RKO (cell line): ENCODE measurements at regions not wholly inside any gene's neighbourhood (a gene's known extent, or its start where the extent isn't known, plus 50 kb on each side); places are given as distances from the start of the nearest gene placed in this dataset.

ENCODE experiments used
- DNase-seq: peaks from one replicate; pipeline ENCODE4 v3.0.0-alpha.2; 2016; ENCODE audit warnings: low spot score

- DNase-seq: no peak
Measured at GRCh38 chr18:10388373-10388772, 66.1 kb upstream of the APCDD1 start.

- no peak for DNase-seq
Measured at GRCh38 chr18:10391506-10391905, 62.9 kb upstream of the APCDD1 start.

- no peak for DNase-seq
Measured at GRCh38 chr18:10397004-10397403, 57.4 kb upstream of the APCDD1 start.

GRCh38 chr18:10398571-10398970, 55.9 kb upstream of the APCDD1 start:
- DNase-seq: no peak

GRCh38 chr18:10399465-10399864, 55.0 kb upstream of the APCDD1 start:
- no peak for DNase-seq

GRCh38 chr18:10400534-10401307, 53.7 kb upstream of the APCDD1 start:
- DNase-seq: no peak

- DNase-seq: no peak
Measured at GRCh38 chr18:10401521-10401920, 52.9 kb upstream of the APCDD1 start.

GRCh38 chr18:10401930-10402329, 52.5 kb upstream of the APCDD1 start:
- no peak for DNase-seq

- DNase-seq: no peak
Measured at GRCh38 chr18:10402871-10403559, 51.4 kb upstream of the APCDD1 start.

- no peak for DNase-seq
Measured at GRCh38 chr18:10403708-10404107, 50.7 kb upstream of the APCDD1 start.

GRCh38 chr18:10404168-10404567, 50.3 kb upstream of the APCDD1 start:
- no peak for DNase-seq
